Heart left ventricle (tissue), 13 donors: ENCODE measurements at regions not wholly inside any gene's neighbourhood (a gene's known extent, or its start where the extent isn't known, plus 50 kb on each side); places are given as distances from the start of the nearest gene placed in this dataset.

ENCODE experiments used
- CTCF ChIP-seq, 12 donors: fragments of 200-600 bp; sonication (generic) in 4 of 12; IDR thresholded peaks; one replicate each; pipeline versions ENCODE4 v1.5.0 to v1.8.0; 2018 to 2022; ENCODE audit warnings: antibody characterized with exemption in 12 of 12, mild to moderate bottlenecking in 5 of 12
- POLR2A ChIP-seq, 2 donors: fragments of 450-650 bp; IDR thresholded peaks; one replicate each; pipeline ENCODE4 v1.6.1; 2017; ENCODE audit warnings: antibody characterized with exemption in 2 of 2, mild to moderate bottlenecking in 2 of 2, moderate library complexity in 2 of 2
- donor health status: ischemic (EF 13 %, LVEDD 7.1; RV severe dilation, severe dysfunction).
- donor health status: DM: no; HTN: yes; CAD: no.
- donor health status: DM: no; HTN: no; CAD: no.
- donor health status: ischemic (EF 25% LVEDD 6.9; RV normal size, moderate dysfunction).
- donor health status: ischemic (EF 25% LVEDD 5.7; RV mildly dilated, moderate dysfunction).
- donor health status: ischemic (EF 35%, LVEDD 5.7; RV mildly dilated, moderate dysfunction).
- donor health status: nonischemic (EF 11% LVEDD 7.7; RV severe dilation, severe dysfunction).
- donor health status: DM: yes; HTN: yes; CAD: no.
- donor health status: PGD.
- donor health status: ischemic (EF 29% LVEDD 5.4; RV normal size, mild dysfunction).
- donor health status: nonischemic (EF 23%, LVEDD 6.1; RV moderate dilation, normal function).

- no peak for TF ChIP-seq CTCF (IDR thresholded peaks at IDR 0.05)
- TF ChIP-seq POLR2A (IDR thresholded peaks at IDR 0.05): no peak
Measured at GRCh38 chr3:127041933-127042332, 59.0 kb downstream of the PLXNA1 start.
